ENCODE measurements at regions not wholly inside any gene's neighbourhood (a gene's known extent, or its start where the extent isn't known, plus 50 kb on each side); places are given as distances from the start of the nearest gene placed in this dataset.

- no peak for TF ChIP-seq YY1 (IDR thresholded peaks at IDR 0.05; ENCODE audit: low read depth, low read length)
Observed at GRCh38 chr13:76722782-76723181, 163.4 kb downstream of the KCTD12 start (continued).

- POLR2A ChIA-PET (ENCODE audit: partially characterized antibody): no interaction called here
- DNase-seq (ENCODE audit: low read depth in 1 of 2, low spot score in 2 of 2): no peak
Observed at GRCh38 chr13:76720821-76721220, 165.4 kb downstream of the KCTD12 start.

More at GRCh38 chr13:76720821-76721220, 165.4 kb downstream of the KCTD12 start:
- no peaks in the 10 kb centered on the region; the same call in 1 of the 2 replicates for H3K23me2 ChIP-seq (ENCODE audit: low read depth, low read length)
- no peak overlapping the region for H4K5ac ChIP-seq (ENCODE audit: insufficient read length, low read depth, low read length)
- H2AK5ac ChIP-seq (ENCODE audit: low read depth, low read length): no peak overlapping the region
- no peak for TF ChIP-seq SAP30 (IDR thresholded peaks at IDR 0.05; ENCODE audit: insufficient read depth, insufficient replicate concordance, low read length)
- TF ChIP-seq SRF (IDR thresholded peaks at IDR 0.05; ENCODE audit: low read depth, low read length): no peak
- TF ChIP-seq CBX5 (IDR thresholded peaks at IDR 0.05; ENCODE audit: low read depth, low read length): no peak
- no peak for TF ChIP-seq BCL11A (IDR thresholded peaks at IDR 0.05; ENCODE audit: low read depth in 2 of 2, low read length in 2 of 2)
- TF ChIP-seq TAF1 (IDR thresholded peaks at IDR 0.05; ENCODE audit: low read depth, low read length): no peak
- no peak for TF ChIP-seq MAFK (IDR thresholded peaks at IDR 0.05; ENCODE audit: low read depth, low read length)
- no peak for TF ChIP-seq CTBP2 (IDR thresholded peaks at IDR 0.05; ENCODE audit: borderline replicate concordance, insufficient read depth, insufficient read length, low read length)
- no peak for TF ChIP-seq HDAC2 (IDR thresholded peaks at IDR 0.05; ENCODE audit: borderline replicate concordance in 1 of 2, low read depth in 2 of 2, low read length in 2 of 2)
- no peak for TF ChIP-seq BACH1 (IDR thresholded peaks at IDR 0.05; ENCODE audit: low read length)
- no peak for TF ChIP-seq CEBPB (IDR thresholded peaks at IDR 0.05; ENCODE audit: low read depth, low read length)
- TF ChIP-seq BRCA1 (IDR thresholded peaks at IDR 0.05; ENCODE audit: low read depth, low read length): no peak
- TF ChIP-seq SP2 (IDR thresholded peaks at IDR 0.05; ENCODE audit: low read length): no peak
- H3K4me2 ChIP-seq (ENCODE audit: insufficient read depth in 1 of 2, low read depth in 2 of 2, low read length in 2 of 2): no peak overlapping the region
- no peaks in the 10 kb centered on the region for H4K20me1 ChIP-seq (replicated peaks in 1 of 2; ENCODE audit: control insufficient read depth in 1 of 2, insufficient read depth in 2 of 2, low read length in 2 of 2)
- CTCF ChIA-PET (ENCODE audit: partially characterized antibody): no interaction called here
- H3K4me1 ChIP-seq (replicated peaks in 1 of 4; ENCODE audit: control insufficient read depth in 3 of 4, insufficient read depth in 4 of 4, low read length in 3 of 4): peaks cover 2 to 7% (median 4%) of the 10 kb centered on the region in 4 experiments; a peak in 4 of 7 replicates
- no peak overlapping the region for H3K14ac ChIP-seq (ENCODE audit: insufficient read length)
- 86% methylated on average over 1 of the region's 1 CpG; no CpG with 5 or more reads in 1 of the 2 experiments for WGBS, 2 experiments (ENCODE audit: extremely low coverage in 1 of 2, insufficient coverage in 1 of 2, insufficient read length in 1 of 2, insufficient replicate concordance in 2 of 2, low coverage in 1 of 2, low lambda C conversion rate in 2 of 2, missing lambda C conversion rate in 1 of 2)
- no peak overlapping the region for H4K8ac ChIP-seq (ENCODE audit: extremely low read depth, insufficient read depth, low read length)
- H3K9ac ChIP-seq (replicated peaks in 1 of 4; ENCODE audit: extremely low read depth in 1 of 4, low read depth in 3 of 4, low read length in 3 of 4): no peak overlapping the region
- H3K9me3 ChIP-seq (ENCODE audit: insufficient read depth in 2 of 2, low read depth in 1 of 2, low read length in 1 of 2): no peaks in the 10 kb centered on the region
- no peak overlapping the region for H3K4me3 ChIP-seq (ENCODE audit: extremely low read depth in 1 of 4, insufficient read depth in 2 of 4, low read depth in 3 of 4, low read length in 4 of 4)
- H4K91ac ChIP-seq (replicated peaks; ENCODE audit: insufficient read length, low read length): no peak overlapping the region
- H3K27ac ChIP-seq (ENCODE audit: low read depth, low read length): no peak overlapping the region
- FAIRE-seq: no peak
- H3K79me1 ChIP-seq (ENCODE audit: low read depth, low read length): no peaks in the 10 kb centered on the region
- no peaks in the 10 kb centered on the region for H3K79me2 ChIP-seq (ENCODE audit: control insufficient read depth in 1 of 2, insufficient read depth in 2 of 2, low read length in 2 of 2)
- H3K18ac ChIP-seq (ENCODE audit: extremely low read depth, low read length): no peak overlapping the region
- no peak overlapping the region for H3K56ac ChIP-seq (replicated peaks; ENCODE audit: insufficient read length, low read depth, low read length)
- no peaks in the 10 kb centered on the region for H3K27me3 ChIP-seq (replicated peaks in 1 of 4; ENCODE audit: control insufficient read depth in 3 of 4, extremely low read depth in 1 of 4, insufficient read depth in 3 of 4, low read length in 3 of 4)
- H2BK15ac ChIP-seq (ENCODE audit: low read length): no peak overlapping the region
- H2BK12ac ChIP-seq (ENCODE audit: low read depth, low read length): no peak overlapping the region
- no peak overlapping the region for H2BK20ac ChIP-seq (ENCODE audit: low read length)
- H3K36me3 ChIP-seq (ENCODE audit: control insufficient read depth in 2 of 4, insufficient read depth in 4 of 4, low read length in 3 of 4): no peaks in the 10 kb centered on the region
- H2AFZ ChIP-seq (ENCODE audit: low read length): no peak overlapping the region
- H3K4ac ChIP-seq (replicated peaks; ENCODE audit: insufficient read length, low read depth, low read length): no peak overlapping the region
- H2BK120ac ChIP-seq (replicated peaks; ENCODE audit: low read depth, low read length): no peak overlapping the region
- no peak overlapping the region for H2BK5ac ChIP-seq (ENCODE audit: low read depth, low read length)
- H3K23ac ChIP-seq (ENCODE audit: insufficient read length): no peak overlapping the region

Measured in H1 (cell line).